ENCODE measurements at regions not wholly inside any gene's neighbourhood (a gene's known extent, or its start where the extent isn't known, plus 50 kb on each side); places are given as distances from the start of the nearest gene placed in this dataset.

DNA sequence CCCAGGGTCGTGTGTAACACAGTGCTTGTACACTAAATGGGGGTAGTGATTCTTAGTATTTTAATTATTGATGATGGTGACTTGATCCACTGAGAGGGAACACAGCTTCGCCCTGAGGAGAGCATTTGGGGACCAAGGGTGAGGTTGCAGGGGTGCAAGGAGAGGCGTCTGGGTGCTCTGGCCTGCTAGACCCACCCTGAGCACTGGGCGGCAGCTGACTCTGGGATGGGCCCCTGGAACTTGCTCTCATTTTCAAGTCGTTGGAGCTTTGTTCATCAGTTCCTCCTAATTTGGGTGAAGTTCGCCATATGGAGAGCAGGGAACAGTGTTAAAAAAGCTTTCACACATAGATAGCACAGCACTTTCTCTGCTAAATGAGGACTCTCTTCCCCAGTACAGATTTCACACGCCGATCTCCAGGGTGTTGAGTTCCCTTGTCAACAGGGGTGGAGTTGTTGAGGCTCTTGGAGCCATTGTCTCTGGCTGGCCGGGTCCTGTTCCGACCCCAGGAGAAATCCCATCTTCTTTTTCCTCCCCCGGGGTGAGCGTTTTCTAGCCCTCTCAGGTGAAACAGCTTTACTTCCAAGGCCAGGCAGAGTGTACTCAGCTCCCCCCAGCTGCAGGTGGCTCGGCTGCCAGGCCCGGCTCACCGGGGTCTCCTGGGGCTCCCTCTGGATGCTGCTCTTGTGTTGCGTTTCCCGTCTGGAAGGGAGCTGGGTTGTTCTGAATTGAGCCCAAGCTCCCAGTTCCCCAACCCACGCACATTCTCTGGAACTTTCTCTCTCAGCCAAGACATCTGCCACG, 367.4 kb downstream of the RPS6KC1 start:
- TF ChIP-seq, protein P1, sequence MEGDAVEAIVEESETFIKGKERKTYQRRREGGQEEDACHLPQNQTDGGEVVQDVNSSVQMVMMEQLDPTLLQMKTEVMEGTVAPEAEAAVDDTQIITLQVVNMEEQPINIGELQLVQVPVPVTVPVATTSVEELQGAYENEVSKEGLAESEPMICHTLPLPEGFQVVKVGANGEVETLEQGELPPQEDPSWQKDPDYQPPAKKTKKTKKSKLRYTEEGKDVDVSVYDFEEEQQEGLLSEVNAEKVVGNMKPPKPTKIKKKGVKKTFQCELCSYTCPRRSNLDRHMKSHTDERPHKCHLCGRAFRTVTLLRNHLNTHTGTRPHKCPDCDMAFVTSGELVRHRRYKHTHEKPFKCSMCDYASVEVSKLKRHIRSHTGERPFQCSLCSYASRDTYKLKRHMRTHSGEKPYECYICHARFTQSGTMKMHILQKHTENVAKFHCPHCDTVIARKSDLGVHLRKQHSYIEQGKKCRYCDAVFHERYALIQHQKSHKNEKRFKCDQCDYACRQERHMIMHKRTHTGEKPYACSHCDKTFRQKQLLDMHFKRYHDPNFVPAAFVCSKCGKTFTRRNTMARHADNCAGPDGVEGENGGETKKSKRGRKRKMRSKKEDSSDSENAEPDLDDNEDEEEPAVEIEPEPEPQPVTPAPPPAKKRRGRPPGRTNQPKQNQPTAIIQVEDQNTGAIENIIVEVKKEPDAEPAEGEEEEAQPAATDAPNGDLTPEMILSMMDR (conservative IDR thresholded peaks at IDR 0.05; ENCODE audit: low read depth, low read length): no peak
- no peak for TF ChIP-seq EZH2phosphoT487 (IDR thresholded peaks at IDR 0.05; ENCODE audit: borderline replicate concordance, low read length)

Measured in PC-3 (cell line).